Aorta (tissue), 5 donors: ENCODE measurements at regions not wholly inside any gene's neighbourhood (a gene's known extent, or its start where the extent isn't known, plus 50 kb on each side); places are given as distances from the start of the nearest gene placed in this dataset.
A peak's percentile ranks its signal among the peaks of the same experiment; 100 is the strongest.

Source experiments
- ATAC-seq: fragments of 200-7000 bp; cut with Tn5 transposase; one replicate; pipeline ENCODE4 v1.9.1; 2022; ENCODE audit warnings: moderate library complexity; ENCODE audit not compliant: low FRiP score
- DNase-seq, 2 donors: peaks; one replicate each; pipeline ENCODE4 v3.0.0-alpha.2; 2020
- H3K27ac ChIP-seq, 2 donors: one replicate each; pipeline ENCODE4 v1.5.1; 2013; ENCODE audit warnings: low read length in 2 of 2, mild to moderate bottlenecking in 2 of 2, moderate library complexity in 2 of 2, control low read depth in 1 of 2, inconsistent platforms in 1 of 2, low read depth in 1 of 2
- H3K27me3 ChIP-seq, 2 donors: one replicate each; pipeline ENCODE4 v1.6.1; 2013; ENCODE audit warnings: control low read depth in 1 of 2, low read length in 1 of 2, mild to moderate bottlenecking in 1 of 2, moderate library complexity in 1 of 2; ENCODE audit not compliant: insufficient read depth in 2 of 2, control insufficient read depth in 1 of 2
- H3K36me3 ChIP-seq, 2 donors: one replicate each; pipeline ENCODE4 v1.6.1; 2013; ENCODE audit warnings: control low read depth in 1 of 2, low read length in 1 of 2, mild to moderate bottlenecking in 1 of 2; ENCODE audit not compliant: insufficient read depth in 2 of 2, control insufficient read depth in 1 of 2
- H3K4me1 ChIP-seq, 2 donors: one replicate each; pipeline ENCODE4 v1.6.1; 2013; ENCODE audit warnings: low read length in 2 of 2, control low read depth in 1 of 2, mild to moderate bottlenecking in 1 of 2, moderate library complexity in 1 of 2; ENCODE audit not compliant: insufficient read depth in 2 of 2, control insufficient read depth in 1 of 2
- H3K4me3 ChIP-seq, 2 donors: one replicate each; pipeline ENCODE4 v1.5.1; 2013; ENCODE audit warnings: low read length in 2 of 2, control low read depth in 1 of 2, mild to moderate bottlenecking in 1 of 2
- H3K9me3 ChIP-seq: one replicate; pipeline ENCODE4 v1.6.1; 2013; ENCODE audit warnings: mild to moderate bottlenecking, low read length; ENCODE audit not compliant: control insufficient read depth
- WGBS, 2 donors: extraction: QIAGEN DNeasy Blood & Tissue Kit; methylation state at CpG; one replicate each; pipeline ENCODE4 v1.1.7; 2013; 5-methylcytosine and 5-hydroxymethylcytosine counted together
- intact Hi-C, 2 donors: fragments of 100-400 bp; cut with DNase I; formaldehyde crosslinking; loops; one replicate each; pipeline versions ENCODE4 v1.14.2 to v1.15.0; 2022
- donor health status: healthy with polysubstance abuse.
- donor health status: Bipolar disorder and iron deficiency.
- donor health status: DM: no; HTN: no; CAD: no.
- donor health status: DM: no; HTN: no; CAD: no.
- donor health status: DM: yes; HTN: yes; CAD: no.

- Histone ChIP-seq H3K27ac (no peak overlapping the region), H3K4me3 (no peak overlapping the region), H3K36me3 (no peaks in the 10 kb centered on the region), H3K9me3 (no peaks in the 10 kb centered on the region), H3K27me3 (peaks cover 0 to 2% of the 10 kb centered on the region in 2 donors), H3K4me1 (no peaks in the 10 kb centered on the region)
- DNase-seq (no peak), ATAC-seq (no peak)
- WGBS, 2 donors, result 80 to 83% methylated on average over 3 of the region's 3 CpGs
- intact Hi-C loops, result no loop called here
These were observed 515.0 kb downstream of the QKI start for GRCh38 chr6:163929538-163929937.

DNA sequence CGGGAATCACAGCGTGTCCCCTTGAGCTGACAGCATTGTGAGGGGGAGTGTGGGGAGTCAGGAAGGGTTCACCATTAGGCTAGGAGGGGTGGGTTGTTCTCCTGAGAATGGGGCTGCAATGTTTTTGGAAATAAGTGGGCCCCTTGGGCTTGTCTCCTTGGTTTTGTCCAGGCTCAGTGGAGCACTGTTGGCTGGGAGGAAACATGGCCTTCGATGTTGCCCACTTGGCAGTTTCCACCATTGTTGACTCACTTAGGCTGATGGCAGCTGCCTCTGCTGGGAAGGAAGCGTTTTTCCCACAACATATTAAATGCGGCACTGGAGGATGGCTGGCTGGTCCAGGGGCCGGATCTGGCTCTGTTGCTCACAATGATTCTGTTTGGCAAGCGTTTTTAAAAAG is 512.1 kb downstream of the QKI start:
- no peak overlapping the region for H3K4me3 ChIP-seq
- DNase-seq (peak in 1 of 2 donors; percentile 59), ATAC-seq (peak; percentile 78)
- no peak overlapping the region for H3K27ac ChIP-seq
- WGBS, 2 donors, result 61 to 66% methylated on average over 7 of the region's 7 CpGs
- intact Hi-C loops, result no loop called here
- H3K36me3 ChIP-seq, result no peaks in the 10 kb centered on the region
- H3K4me1 ChIP-seq, result no peaks in the 10 kb centered on the region
- no peaks in the 10 kb centered on the region for H3K27me3 ChIP-seq
- no peaks in the 10 kb centered on the region for H3K9me3 ChIP-seq

GRCh38 chr6:163925839-163926238 is 511.3 kb downstream of the QKI start:
- Histone ChIP-seq H3K9me3 (no peaks in the 10 kb centered on the region), H3K4me3 (no peak overlapping the region), H3K4me1 (no peaks in the 10 kb centered on the region), H3K27me3 (no peaks in the 10 kb centered on the region), H3K36me3 (no peaks in the 10 kb centered on the region), H3K27ac (no peak overlapping the region)
- intact Hi-C loops, result no loop called here
- no peak for DNase-seq
- 86 to 90% methylated on average over 5 of the region's 5 CpGs for WGBS, 2 donors
- ATAC-seq, result no peak

- intact Hi-C loops, result no loop called here
- Histone ChIP-seq H3K36me3 (no peaks in the 10 kb centered on the region), H3K4me3 (no peak overlapping the region), H3K27ac (no peak overlapping the region), H3K27me3 (no peaks in the 10 kb centered on the region), H3K4me1 (no peaks in the 10 kb centered on the region), H3K9me3 (no peaks in the 10 kb centered on the region)
- ATAC-seq (no peak), DNase-seq (no peak)
- 81 to 82% methylated on average over 15 of the region's 15 CpGs for WGBS, 2 donors
These were observed 509.3 kb downstream of the QKI start for GRCh38 chr6:163923658-163924411.

- DNase-seq, result no peak
- Histone ChIP-seq H3K27me3 (no peaks in the 10 kb centered on the region), H3K4me1 (no peaks in the 10 kb centered on the region), H3K9me3 (no peaks in the 10 kb centered on the region), H3K36me3 (no peaks in the 10 kb centered on the region), H3K27ac (no peak overlapping the region), H3K4me3 (no peak overlapping the region)
- no peak for ATAC-seq
- intact Hi-C loops, result no loop called here
- 95 to 97% methylated on average over 4 of the region's 4 CpGs for WGBS, 2 donors
These were observed 508.0 kb downstream of the QKI start for GRCh38 chr6:163922562-163922961.

- no peaks in the 10 kb centered on the region for H3K36me3 ChIP-seq
- H3K4me3 ChIP-seq, result no peak overlapping the region
- no peak overlapping the region for H3K27ac ChIP-seq
- WGBS, 2 donors, result 60 to 69% methylated on average over 8 of the region's 8 CpGs
- intact Hi-C loops, result no loop called here
- DNase-seq, result no peak
- ATAC-seq, result no peak
- H3K4me1 ChIP-seq, result no peaks in the 10 kb centered on the region
- no peaks in the 10 kb centered on the region for H3K9me3 ChIP-seq
- H3K27me3 ChIP-seq, result no peaks in the 10 kb centered on the region
These were observed 505.1 kb downstream of the QKI start for GRCh38 chr6:163919652-163920051.

DNA sequence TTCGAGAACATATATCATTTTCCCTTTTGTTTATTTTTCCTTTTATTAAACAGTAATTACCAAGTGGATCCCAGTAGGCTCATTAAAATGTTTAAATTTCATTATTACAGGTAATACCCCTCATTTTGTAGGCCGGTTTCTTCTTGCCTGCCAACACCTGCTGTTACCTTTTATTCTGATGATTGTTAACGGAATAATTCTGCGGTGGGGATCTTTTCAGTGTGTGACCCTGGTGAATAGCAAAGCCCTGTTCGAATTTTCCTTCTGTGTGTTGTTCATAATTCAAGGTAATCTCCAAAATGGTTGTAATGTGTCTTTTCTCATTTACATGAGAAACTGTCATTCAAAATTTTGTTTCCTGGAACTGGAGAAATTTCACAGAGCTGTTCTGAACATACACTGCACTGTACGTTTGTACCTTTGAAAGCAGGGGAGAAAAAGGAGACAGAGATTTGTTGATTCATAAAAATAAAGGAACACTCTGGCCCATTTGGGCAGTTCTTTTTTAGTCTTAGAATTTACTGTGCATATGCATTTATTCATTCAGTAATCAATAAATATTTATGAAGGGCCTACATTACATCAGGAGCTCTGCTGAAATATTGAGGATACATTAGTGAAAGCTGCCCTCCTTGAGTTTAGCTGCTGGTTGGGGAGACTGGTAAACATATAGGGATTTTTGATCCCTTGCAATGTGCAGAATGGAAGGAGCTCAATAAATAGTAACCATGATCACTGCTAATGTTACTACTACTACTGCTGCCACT is 502.0 kb downstream of the QKI start:
- 84 to 90% methylated on average over 6 of the region's 6 CpGs for WGBS, 2 donors
- H3K9me3 ChIP-seq, result no peaks in the 10 kb centered on the region
- no peak for ATAC-seq

GRCh38 chr6:163915131-163915530 is 500.6 kb downstream of the QKI start:
- Histone ChIP-seq H3K36me3 (no peaks in the 10 kb centered on the region), H3K4me3 (no peak overlapping the region), H3K4me1 (no peaks in the 10 kb centered on the region), H3K27me3 (no peaks in the 10 kb centered on the region), H3K9me3 (no peaks in the 10 kb centered on the region), H3K27ac (no peak overlapping the region)
- intact Hi-C loops, result no loop called here
- DNase-seq, result no peak
- 81 to 82% methylated on average over 8 of the region's 8 CpGs for WGBS, 2 donors
- no peak for ATAC-seq

More for the DNA sequence above, 502.0 kb downstream of the QKI start:
- intact Hi-C loops, result no loop called here
- no peak for DNase-seq
- H3K4me3 ChIP-seq, result no peak overlapping the region
- H3K36me3 ChIP-seq, result no peaks in the 10 kb centered on the region
- H3K27me3 ChIP-seq, result no peaks in the 10 kb centered on the region
- no peaks in the 10 kb centered on the region for H3K4me1 ChIP-seq
- no peak overlapping the region for H3K27ac ChIP-seq

DNA sequence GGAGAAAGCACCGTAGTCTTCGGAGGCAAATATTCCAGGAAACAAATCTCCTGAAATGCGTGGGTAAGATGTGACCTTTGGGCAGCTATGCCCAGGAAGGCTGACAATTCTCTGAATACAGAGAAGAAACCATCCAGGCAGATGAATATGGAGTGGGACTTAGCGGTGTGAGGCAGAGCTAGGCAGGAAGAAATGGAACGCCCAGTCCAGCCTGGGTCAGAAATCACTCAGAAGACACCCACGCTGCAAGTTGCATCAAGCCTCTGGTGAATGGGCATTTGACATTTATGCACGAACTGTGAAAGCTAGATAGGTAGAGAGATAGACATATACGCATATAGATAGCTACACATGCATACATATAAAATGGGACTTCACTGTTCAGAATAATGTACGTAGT is 498.5 kb downstream of the QKI start:
- DNase-seq (no peak), ATAC-seq (no peak)
- H3K4me1 ChIP-seq, result no peaks in the 10 kb centered on the region
- H3K27me3 ChIP-seq, result no peaks in the 10 kb centered on the region
- no peaks in the 10 kb centered on the region for H3K9me3 ChIP-seq
- no peaks in the 10 kb centered on the region for H3K36me3 ChIP-seq
- H3K4me3 ChIP-seq, result no peak overlapping the region
- intact Hi-C loops, result no loop called here
- no peak overlapping the region for H3K27ac ChIP-seq
- 76 to 79% methylated on average over 9 of the region's 9 CpGs for WGBS, 2 donors
